Stimulated activated naive B cell treated with anti-CD40 and anti-IgM and Interleukin-4, amounts not matched to agents 10 μg/mL and 1 μg/mL and 100 μg/mL, for 72 hours (primary cell): ENCODE measurements at regions not wholly inside any gene's neighbourhood (a gene's known extent, or its start where the extent isn't known, plus 50 kb on each side); places are given as distances from the start of the nearest gene placed in this dataset.
A peak's percentile ranks its signal among the peaks of the same experiment; 100 is the strongest.

ENCODE experiments used
- ATAC-seq, 2 donors: fragments of 150-1000 bp; cut with Tn5 transposase; replicated peaks; 2 replicates each; pipeline ENCODE4 v1.10.0; 2021; ENCODE audit warnings: moderate library complexity in 1 of 2
- DNase-seq: peaks from one replicate; pipeline ENCODE4 v3.0.0; 2021
- H3K27ac Mint-ChIP-seq: one replicate; pipeline ENCODE4 v1.8.0; 2022; ENCODE audit warnings: mild to moderate bottlenecking, mixed read lengths
- H3K27me3 Mint-ChIP-seq, 2 donors: one replicate each; pipeline ENCODE4 v1.8.0; 2022; ENCODE audit warnings: mixed read lengths in 2 of 2
- H3K36me3 Mint-ChIP-seq, 2 donors: one replicate each; pipeline ENCODE4 v1.8.0; 2022; ENCODE audit warnings: mixed read lengths in 2 of 2, mild to moderate bottlenecking in 1 of 2
- H3K4me1 Mint-ChIP-seq, 2 donors: one replicate each; pipeline ENCODE4 v1.8.0; 2022; ENCODE audit warnings: mixed read lengths in 2 of 2, mild to moderate bottlenecking in 1 of 2
- H3K4me3 Mint-ChIP-seq, 2 donors: one replicate each; pipeline ENCODE4 v1.8.0; 2022; ENCODE audit warnings: mild to moderate bottlenecking in 2 of 2, mixed read lengths in 2 of 2, moderate library complexity in 1 of 2
- H3K9me3 Mint-ChIP-seq, 2 donors: one replicate each; pipeline ENCODE4 v1.8.0; 2022; ENCODE audit warnings: mixed read lengths in 2 of 2, mild to moderate bottlenecking in 1 of 2

GRCh38 chr5:125004009-125004408 lies 257.6 kb upstream of the ZNF608 start:
- no peak for DNase-seq
- Mint-ChIP-seq H3K36me3 (peaks cover 0 to 2% of the 10 kb centered on the region in 2 donors), H3K9me3 (peaks cover 0 to 3% of the 10 kb centered on the region in 2 donors), H3K4me3 (no peak overlapping the region), H3K27ac (no peak overlapping the region), H3K4me1 (peaks cover 31 to 47% of the 10 kb centered on the region in 2 donors), H3K27me3 (no peaks in the 10 kb centered on the region)
- ATAC-seq: no peak

GRCh38 chr5:125005266-125005665 lies 258.8 kb upstream of the ZNF608 start:
- Mint-ChIP-seq H3K27ac (no peak overlapping the region), H3K27me3 (no peaks in the 10 kb centered on the region), H3K36me3 (peaks cover 0 to 2% of the 10 kb centered on the region in 2 donors), H3K4me1 (peaks cover 29 to 54% of the 10 kb centered on the region in 2 donors), H3K4me3 (peak overlapping the region; percentile 25 to 73), H3K9me3 (peaks cover 0 to 3% of the 10 kb centered on the region in 2 donors)
- DNase-seq: no peak
- peak; percentile 39 to 62 for ATAC-seq

GRCh38 chr5:125006011-125006685 lies 259.7 kb upstream of the ZNF608 start:
- Mint-ChIP-seq H3K4me1 (peaks cover 32 to 63% of the 10 kb centered on the region in 2 donors), H3K4me3 (peak overlapping the region; percentile 54 to 75), H3K27me3 (no peaks in the 10 kb centered on the region), H3K36me3 (peaks cover 0 to 2% of the 10 kb centered on the region in 2 donors), H3K27ac (peak overlapping the region; percentile 88), H3K9me3 (peaks cover 0 to 3% of the 10 kb centered on the region in 2 donors)
- ATAC-seq (peak; percentile 86), DNase-seq (peak; percentile 54)

DNA sequence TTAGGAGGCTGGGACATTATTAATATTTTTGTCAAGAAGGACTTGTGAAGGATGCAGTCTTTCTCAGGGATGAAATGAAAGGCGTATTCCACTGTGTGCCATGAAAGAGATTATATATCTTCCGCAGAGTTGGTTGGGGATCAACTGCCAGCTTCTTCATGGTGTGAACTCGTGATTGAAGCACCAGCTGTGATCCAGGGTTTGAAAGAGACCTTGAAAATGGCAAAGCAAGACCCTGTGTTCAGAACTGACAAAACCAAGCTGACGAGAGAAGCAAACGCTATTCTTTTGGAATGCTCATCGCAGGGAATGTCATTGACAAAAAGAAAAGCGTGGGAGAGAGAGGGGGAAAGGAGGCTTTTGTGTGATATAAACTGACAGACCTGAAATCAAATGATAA lies 263.9 kb upstream of the ZNF608 start:
- no peaks in the 10 kb centered on the region for H3K36me3 Mint-ChIP-seq
- DNase-seq (no peak), ATAC-seq (no peak)
- no peaks in the 10 kb centered on the region for H3K27me3 Mint-ChIP-seq
- no peak overlapping the region for H3K4me3 Mint-ChIP-seq
- peaks cover 0 to 5% of the 10 kb centered on the region in 2 donors for H3K9me3 Mint-ChIP-seq
- H3K27ac Mint-ChIP-seq: no peak overlapping the region
- H3K4me1 Mint-ChIP-seq: peaks cover 25 to 59% of the 10 kb centered on the region in 2 donors

DNA sequence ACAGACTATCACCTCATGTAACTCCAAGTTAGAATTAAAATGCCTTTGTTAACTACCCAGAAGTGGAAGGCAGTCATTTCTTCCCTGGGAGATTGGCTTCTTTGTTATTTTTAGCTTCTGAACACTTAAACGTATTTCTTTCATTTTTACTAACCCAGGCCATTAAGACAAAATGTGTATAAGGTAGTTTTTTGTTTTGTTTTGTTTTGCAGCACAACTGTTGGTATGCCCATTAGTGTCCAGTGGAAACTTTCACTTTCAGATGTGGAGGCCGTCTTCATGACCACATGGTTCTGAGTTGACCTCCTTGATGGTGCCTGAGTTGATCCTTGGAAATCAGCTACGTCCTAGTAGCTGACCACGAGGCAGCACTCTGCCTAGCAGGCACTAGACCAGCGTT lies 264.6 kb upstream of the ZNF608 start:
- ATAC-seq (peak in 1 of 2 donors; percentile 11), DNase-seq (no peak)
- Mint-ChIP-seq H3K27ac (no peak overlapping the region), H3K36me3 (no peaks in the 10 kb centered on the region), H3K4me3 (no peak overlapping the region), H3K27me3 (no peaks in the 10 kb centered on the region), H3K9me3 (peaks cover 0 to 5% of the 10 kb centered on the region in 2 donors), H3K4me1 (peaks cover 25 to 54% of the 10 kb centered on the region in 2 donors)

DNA sequence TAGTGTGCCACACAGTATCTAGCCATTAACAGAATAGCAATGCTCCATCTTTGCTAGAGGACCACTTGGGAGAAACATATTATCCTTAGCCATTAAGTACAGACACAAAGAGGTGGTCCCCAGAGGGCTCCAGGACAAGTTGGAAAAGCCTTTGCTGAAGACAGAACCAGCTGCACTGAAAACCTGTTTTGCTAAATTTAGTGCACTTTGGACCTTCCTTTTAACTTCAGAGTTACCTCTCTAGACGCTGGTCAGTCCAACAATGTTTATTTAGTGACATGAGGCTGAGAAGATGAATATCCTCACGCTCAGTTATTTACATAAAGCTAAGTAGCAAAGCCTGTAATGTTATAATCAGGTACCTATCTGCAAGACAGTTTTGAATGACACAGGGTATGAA lies 265.0 kb upstream of the ZNF608 start:
- no peak for DNase-seq
- H3K27me3 Mint-ChIP-seq: no peaks in the 10 kb centered on the region

DNA sequence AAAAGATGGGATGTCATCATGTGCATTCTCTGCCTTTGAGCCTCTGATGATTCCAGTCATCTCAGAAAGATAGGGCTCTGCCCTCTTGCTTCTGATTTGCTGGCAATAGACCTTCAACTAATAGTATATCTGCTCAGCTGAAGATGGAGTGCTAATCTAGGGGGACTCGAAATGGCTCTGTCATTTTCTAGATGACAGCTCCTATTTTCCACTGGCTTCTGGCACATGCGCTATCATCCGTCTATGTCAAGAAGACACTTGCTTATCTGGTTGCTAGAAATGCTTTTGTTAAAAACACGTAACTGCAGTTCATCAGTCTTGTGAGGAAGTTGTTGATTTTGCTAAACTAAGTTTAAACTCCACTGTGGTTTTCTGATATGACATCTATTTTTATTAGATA lies 265.5 kb upstream of the ZNF608 start:
- peak; percentile 49 to 70 for ATAC-seq
- peaks cover 20 to 45% of the 10 kb centered on the region in 2 donors for H3K4me1 Mint-ChIP-seq

More for the DNA sequence above, 265.0 kb upstream of the ZNF608 start:
- Mint-ChIP-seq H3K27ac (no peak overlapping the region), H3K9me3 (peaks cover 0 to 5% of the 10 kb centered on the region in 2 donors), H3K4me1 (peaks cover 21 to 50% of the 10 kb centered on the region in 2 donors), H3K36me3 (peaks cover 0 to 2% of the 10 kb centered on the region in 2 donors), H3K4me3 (no peak overlapping the region)
- ATAC-seq: no peak

GRCh38 chr5:125012727-125013451 lies 266.4 kb upstream of the ZNF608 start:
- DNase-seq: no peak
- H3K4me3 Mint-ChIP-seq: no peak overlapping the region
- H3K9me3 Mint-ChIP-seq: peaks cover 0 to 6% of the 10 kb centered on the region in 2 donors
- peaks cover 17 to 39% of the 10 kb centered on the region in 2 donors for H3K4me1 Mint-ChIP-seq
- H3K36me3 Mint-ChIP-seq: peaks cover 0 to 3% of the 10 kb centered on the region in 2 donors
- ATAC-seq: no peak
- H3K27ac Mint-ChIP-seq: no peak overlapping the region
- H3K27me3 Mint-ChIP-seq: no peaks in the 10 kb centered on the region

More for the DNA sequence above, 265.5 kb upstream of the ZNF608 start:
- Mint-ChIP-seq H3K4me3 (no peak overlapping the region), H3K27me3 (no peaks in the 10 kb centered on the region), H3K36me3 (peaks cover 0 to 2% of the 10 kb centered on the region in 2 donors), H3K9me3 (peaks cover 0 to 5% of the 10 kb centered on the region in 2 donors), H3K27ac (no peak overlapping the region)
- DNase-seq: no peak

- no peaks in the 10 kb centered on the region for H3K27me3 Mint-ChIP-seq
- no peak overlapping the region for H3K27ac Mint-ChIP-seq
- ATAC-seq (no peak), DNase-seq (no peak)
- no peak overlapping the region for H3K4me3 Mint-ChIP-seq
- peaks cover 0 to 5% of the 10 kb centered on the region in 2 donors for H3K9me3 Mint-ChIP-seq
- H3K36me3 Mint-ChIP-seq: peaks cover 0 to 4% of the 10 kb centered on the region in 2 donors
- peaks cover 13 to 31% of the 10 kb centered on the region in 2 donors for H3K4me1 Mint-ChIP-seq
Measured at GRCh38 chr5:125014202-125014601, 267.8 kb upstream of the ZNF608 start.

DNA sequence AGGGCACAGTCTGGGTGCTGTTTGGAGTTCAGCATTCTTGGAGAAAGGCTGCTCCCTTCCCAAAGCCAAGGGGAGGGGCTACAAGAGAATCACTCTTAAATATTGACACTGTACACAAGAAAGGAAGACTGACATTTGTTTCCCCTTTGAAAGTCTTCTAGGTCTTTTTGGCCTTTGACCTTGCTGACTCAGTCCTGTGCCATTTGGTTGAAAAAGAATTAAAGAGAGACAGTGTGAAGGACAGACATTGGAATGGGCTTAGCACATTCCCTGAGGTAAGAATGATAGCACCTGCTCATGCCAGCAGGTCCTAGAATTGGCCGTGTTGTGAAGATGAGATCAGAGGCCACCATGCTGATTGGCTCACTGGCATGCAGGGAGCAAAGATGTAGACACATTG lies 271.4 kb upstream of the ZNF608 start:
- Mint-ChIP-seq H3K27me3 (no peaks in the 10 kb centered on the region), H3K36me3 (peaks cover 0 to 4% of the 10 kb centered on the region in 2 donors), H3K27ac (no peak overlapping the region), H3K4me3 (no peak overlapping the region), H3K9me3 (peaks cover 0 to 5% of the 10 kb centered on the region in 2 donors), H3K4me1 (peaks cover 3 to 4% of the 10 kb centered on the region in 2 donors)
- ATAC-seq (no peak), DNase-seq (no peak)

DNA sequence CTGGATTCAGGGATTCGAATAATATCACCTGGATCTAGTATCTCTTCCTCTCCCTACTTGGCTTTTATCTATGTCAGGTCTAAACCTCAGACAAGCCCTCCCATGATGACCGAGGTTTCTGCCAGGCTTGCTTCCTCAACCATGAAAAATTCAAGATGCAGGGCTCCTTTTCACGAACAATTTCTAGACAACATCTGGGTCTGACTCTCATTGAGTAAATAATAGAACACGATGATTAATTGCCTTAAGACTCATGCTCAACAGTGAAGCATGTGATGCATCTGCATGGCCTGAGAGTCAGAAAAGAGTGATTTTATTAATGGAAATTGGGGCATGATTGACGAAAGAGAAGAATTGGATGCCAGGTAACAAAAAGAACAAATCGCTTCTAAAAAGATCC lies 277.2 kb upstream of the ZNF608 start:
- DNase-seq (no peak), ATAC-seq (no peak)
- Mint-ChIP-seq H3K4me1 (peaks cover 0 to 3% of the 10 kb centered on the region in 2 donors), H3K4me3 (no peak overlapping the region), H3K27ac (no peak overlapping the region), H3K27me3 (no peaks in the 10 kb centered on the region), H3K36me3 (no peaks in the 10 kb centered on the region), H3K9me3 (peaks cover 0 to 3% of the 10 kb centered on the region in 2 donors)

DNA sequence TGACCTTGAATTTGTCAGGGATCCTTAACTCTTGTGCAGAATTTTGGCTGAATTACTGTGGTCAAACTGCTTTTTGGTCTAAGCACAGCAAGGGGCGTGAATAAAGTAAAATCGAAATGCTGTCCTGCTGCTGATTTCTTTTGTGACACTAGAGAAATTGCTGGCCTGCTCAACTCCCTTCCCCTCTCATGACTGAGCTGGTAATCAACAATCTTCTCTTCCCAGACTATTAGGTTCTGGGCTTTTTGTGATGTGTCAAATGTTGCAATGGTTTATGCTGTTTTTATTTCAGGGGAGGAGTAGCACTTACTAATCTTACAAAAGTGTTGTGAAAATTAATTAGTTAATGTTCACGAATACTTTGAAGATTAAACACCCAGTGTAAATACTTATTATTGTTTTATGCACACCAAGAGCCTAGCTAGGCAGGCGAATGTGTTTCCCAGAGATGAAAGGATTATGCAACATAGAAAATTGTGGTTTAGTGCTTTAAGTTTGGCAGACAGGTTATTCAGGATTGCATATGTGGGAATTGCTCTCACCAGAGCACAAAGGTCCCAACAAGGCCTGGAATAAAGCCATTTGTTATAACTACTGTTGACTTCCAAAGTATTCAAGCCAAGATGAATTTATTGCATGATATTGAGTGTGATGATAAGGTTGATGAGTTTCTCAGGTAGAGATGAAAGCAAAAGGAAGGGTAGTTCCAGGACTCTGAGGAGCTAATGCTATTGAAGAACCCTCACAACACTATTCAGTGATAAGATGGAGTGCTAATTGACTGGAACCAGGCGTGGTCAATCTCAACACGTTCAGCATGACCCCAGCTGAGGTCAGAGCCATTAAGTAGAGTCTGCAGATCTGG lies 280.7 kb upstream of the ZNF608 start:
- no peak for DNase-seq
- H3K36me3 Mint-ChIP-seq: no peaks in the 10 kb centered on the region
- no peak overlapping the region for H3K27ac Mint-ChIP-seq
- no peak overlapping the region for H3K4me3 Mint-ChIP-seq
- H3K9me3 Mint-ChIP-seq: peaks cover 0 to 3% of the 10 kb centered on the region in 2 donors
- H3K27me3 Mint-ChIP-seq: no peaks in the 10 kb centered on the region
- H3K4me1 Mint-ChIP-seq: peaks cover 3 to 8% of the 10 kb centered on the region in 2 donors
- ATAC-seq: no peak

DNA sequence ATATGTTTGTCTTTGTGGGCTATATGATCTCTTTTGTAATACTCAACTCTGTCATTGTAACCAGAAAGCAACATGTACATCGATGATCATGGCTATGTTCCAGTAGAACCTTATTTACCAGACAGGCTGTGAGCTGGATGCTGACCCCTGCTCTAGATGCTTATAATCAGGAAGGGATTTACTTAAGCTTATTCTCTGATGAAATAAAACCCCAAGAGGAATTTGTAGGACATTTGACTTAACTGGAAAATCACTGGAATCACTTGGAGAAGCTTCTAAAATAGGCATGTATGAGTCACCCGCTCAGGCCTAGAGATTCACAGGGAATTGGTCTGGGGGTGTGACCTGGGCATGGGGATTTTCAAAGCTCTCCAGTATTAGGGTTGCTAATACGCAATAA lies 285.8 kb upstream of the ZNF608 start:
- DNase-seq (no peak), ATAC-seq (no peak)
- Mint-ChIP-seq H3K36me3 (peaks cover 0 to 2% of the 10 kb centered on the region in 2 donors), H3K27me3 (peaks cover 0 to 3% of the 10 kb centered on the region in 2 donors), H3K9me3 (no peaks in the 10 kb centered on the region), H3K4me3 (no peak overlapping the region), H3K27ac (no peak overlapping the region), H3K4me1 (peaks cover 10 to 27% of the 10 kb centered on the region in 2 donors)

- Mint-ChIP-seq H3K4me1 (peaks cover 17 to 41% of the 10 kb centered on the region in 2 donors), H3K4me3 (no peak overlapping the region), H3K9me3 (no peaks in the 10 kb centered on the region), H3K27me3 (peaks cover 0 to 3% of the 10 kb centered on the region in 2 donors), H3K36me3 (peaks cover 0 to 2% of the 10 kb centered on the region in 2 donors), H3K27ac (no peak overlapping the region)
- ATAC-seq: no peak
- no peak for DNase-seq
Measured at GRCh38 chr5:125033602-125034001, 287.2 kb upstream of the ZNF608 start.
